ENCODE measurements at regions not wholly inside any gene's neighbourhood (a gene's known extent, or its start where the extent isn't known, plus 50 kb on each side); places are given as distances from the start of the nearest gene placed in this dataset.

DNA sequence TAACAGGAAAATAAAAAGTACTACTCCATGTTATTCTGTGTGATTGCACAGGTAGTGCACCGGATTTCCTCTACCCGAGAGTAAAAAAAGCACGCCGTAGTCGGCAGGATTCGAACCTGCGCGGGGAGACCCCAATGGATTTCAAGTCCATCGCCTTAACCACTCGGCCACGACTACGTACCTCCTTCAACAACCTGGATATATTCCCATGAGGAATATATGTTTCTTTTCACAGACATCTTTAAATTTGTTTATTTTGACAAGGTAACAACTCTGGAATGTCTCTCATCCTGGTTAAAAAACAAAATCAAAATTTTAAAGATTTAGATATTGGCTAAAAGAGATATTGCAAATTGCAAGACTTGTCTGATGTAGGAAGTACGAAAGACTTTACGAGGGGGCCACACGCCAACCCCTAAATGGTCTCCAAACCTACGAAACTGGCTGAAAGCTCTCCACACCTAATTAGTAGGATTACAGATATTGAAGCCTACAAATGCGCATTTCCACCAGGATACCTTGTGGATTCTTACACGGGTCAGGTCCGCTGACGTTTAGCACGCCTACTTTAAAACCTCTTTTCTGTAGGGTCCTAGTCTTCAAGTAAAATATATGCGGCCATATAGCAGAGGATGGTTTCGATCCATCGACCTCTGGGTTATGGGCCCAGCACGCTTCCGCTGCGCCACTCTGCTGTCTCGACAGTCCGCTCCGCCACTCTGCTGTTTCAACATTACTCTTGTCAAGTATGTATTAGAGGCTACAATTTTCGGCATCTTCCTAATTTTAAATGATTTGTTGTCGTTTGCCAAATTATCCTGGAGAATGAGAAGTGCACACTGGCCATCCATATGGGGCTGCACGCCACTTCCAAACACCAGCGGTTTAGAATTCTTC is 52.2 kb upstream of the BTN3A2 start:
- peaks cover 0 to 11% (median 0%) of the 10 kb centered on the region in 9 donors for H3K27me3 ChIP-seq
- H3K9me3 ChIP-seq = no peaks in the 10 kb centered on the region
- ATAC-seq (peak; percentile 77 to 93 (median 88)), DNase-seq (peak; percentile 60 to 80 (median 75))
- intact Hi-C loops (cut with DNase I) = loop anchor here in 4 of 10 donors (2.0 to 10.0 kb wide), 5 partner anchors 26 to 822 kb away; partner anchors contain the start of gene HMGN4 (in 1 of the 4)
- no peaks in the 10 kb centered on the region for H3K36me3 ChIP-seq
- peaks cover 0 to 27% (median 7%) of the 10 kb centered on the region in 12 donors for H3K4me1 ChIP-seq
- H3K4me3 ChIP-seq = peak overlapping the region; percentile 12 to 66 (median 50)
- H3K27ac ChIP-seq = peak overlapping the region in 9 of 12 donors; percentile 4 to 67 (median 27)
- WGBS, 4 donors = 1 to 2% (median 1%) methylated on average over 34 of the region's 34 CpGs
- no peak for TF ChIP-seq POLR2A (IDR thresholded peaks at IDR 0.05)
- TF ChIP-seq, protein P1, sequence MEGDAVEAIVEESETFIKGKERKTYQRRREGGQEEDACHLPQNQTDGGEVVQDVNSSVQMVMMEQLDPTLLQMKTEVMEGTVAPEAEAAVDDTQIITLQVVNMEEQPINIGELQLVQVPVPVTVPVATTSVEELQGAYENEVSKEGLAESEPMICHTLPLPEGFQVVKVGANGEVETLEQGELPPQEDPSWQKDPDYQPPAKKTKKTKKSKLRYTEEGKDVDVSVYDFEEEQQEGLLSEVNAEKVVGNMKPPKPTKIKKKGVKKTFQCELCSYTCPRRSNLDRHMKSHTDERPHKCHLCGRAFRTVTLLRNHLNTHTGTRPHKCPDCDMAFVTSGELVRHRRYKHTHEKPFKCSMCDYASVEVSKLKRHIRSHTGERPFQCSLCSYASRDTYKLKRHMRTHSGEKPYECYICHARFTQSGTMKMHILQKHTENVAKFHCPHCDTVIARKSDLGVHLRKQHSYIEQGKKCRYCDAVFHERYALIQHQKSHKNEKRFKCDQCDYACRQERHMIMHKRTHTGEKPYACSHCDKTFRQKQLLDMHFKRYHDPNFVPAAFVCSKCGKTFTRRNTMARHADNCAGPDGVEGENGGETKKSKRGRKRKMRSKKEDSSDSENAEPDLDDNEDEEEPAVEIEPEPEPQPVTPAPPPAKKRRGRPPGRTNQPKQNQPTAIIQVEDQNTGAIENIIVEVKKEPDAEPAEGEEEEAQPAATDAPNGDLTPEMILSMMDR (IDR thresholded peaks at IDR 0.05) = no peak
